D341Med (cell line): ENCODE measurements at regions not wholly inside any gene's neighbourhood (a gene's known extent, or its start where the extent isn't known, plus 50 kb on each side); places are given as distances from the start of the nearest gene placed in this dataset.
"Not testable (repeated sequence)": the region's sequence is repeated elsewhere in the genome, so short reads cannot be mapped to it uniquely, and the experiment has no call there.

ENCODE experiments used
- DNase-seq: peaks from one replicate; pipeline ENCODE4 v3.0.0; 2012; ENCODE audit warnings: low spot score

DNA sequence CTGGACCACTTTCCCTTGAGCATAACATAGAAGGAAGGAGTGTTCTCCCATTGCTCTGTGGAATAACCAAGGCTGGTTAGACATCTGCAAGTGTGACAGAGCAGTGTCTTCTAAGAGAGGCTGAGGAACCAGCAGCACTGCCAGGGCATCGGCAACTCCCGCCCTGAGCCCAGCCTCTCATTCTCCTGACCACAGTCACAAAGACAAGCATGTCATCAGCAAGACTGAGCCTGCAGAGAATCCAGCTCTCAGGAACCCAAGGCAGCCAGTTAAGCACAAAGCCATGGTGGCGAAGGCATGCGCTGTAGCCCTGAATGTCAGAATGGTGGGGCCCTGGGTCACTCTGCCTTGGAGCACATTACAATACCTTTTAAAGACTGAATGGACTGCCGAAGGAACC, 253.9 kb downstream of the AGTPBP1 start:
- DNase-seq = no peak

DNA sequence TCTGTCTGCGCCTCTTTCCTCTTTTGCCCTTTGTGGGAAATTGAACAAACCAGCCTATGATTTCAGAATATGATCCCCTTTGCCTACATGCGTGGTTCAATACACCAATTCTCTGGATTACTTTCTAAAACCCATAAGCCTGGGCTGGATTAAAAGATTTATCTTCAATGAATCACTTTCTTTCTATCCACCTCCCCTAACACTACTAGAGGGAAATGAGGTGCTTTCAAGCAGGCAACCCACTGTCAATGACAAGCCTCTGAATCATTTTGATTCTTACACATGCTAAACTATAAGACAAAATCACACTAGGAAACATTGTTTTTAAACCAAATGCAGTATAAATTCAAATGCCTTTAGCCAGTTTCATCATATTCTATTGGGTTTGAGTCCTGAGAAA, 257.5 kb downstream of the AGTPBP1 start:
- DNase-seq = peak; percentile 37

DNA sequence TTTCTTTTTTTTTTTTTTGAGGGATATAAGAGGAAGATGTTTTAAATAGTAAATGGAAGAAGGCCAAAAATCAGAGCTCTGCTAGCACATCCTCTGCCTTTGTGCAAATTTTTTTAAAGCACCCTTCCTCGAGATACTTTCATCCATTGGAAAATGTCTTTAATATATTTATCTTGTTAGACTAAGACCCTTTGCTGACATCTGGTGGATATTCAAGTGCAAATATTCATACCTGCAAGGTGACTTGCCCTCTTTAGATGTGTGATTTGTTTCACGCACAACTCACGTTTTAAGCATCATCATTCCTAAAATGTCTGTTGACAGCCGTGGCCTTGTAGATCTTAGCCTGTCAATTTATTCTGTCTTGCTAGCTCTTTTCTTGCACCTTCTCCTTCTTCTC, 258.5 kb downstream of the AGTPBP1 start:
- DNase-seq = no peak

DNA sequence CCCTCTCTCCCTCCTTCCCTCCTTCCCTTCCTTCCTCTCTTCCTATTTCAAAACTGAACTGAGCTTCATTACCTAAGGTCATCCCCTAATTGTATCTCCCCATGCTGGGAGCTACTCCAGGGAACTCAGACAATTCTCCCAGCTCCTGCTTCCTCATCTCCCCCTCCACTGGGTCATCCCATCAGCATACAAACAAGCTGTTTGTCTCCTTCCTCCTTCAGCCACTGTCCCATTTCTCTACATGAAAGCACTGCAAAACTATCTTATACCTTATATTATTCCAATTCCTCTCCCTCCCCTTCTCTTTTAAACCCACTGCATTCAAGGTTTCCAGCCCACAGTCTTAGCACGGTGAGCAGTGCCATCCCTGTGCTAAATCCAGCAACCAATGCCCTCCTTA, 262.4 kb downstream of the AGTPBP1 start:
- DNase-seq = no peak

DNA sequence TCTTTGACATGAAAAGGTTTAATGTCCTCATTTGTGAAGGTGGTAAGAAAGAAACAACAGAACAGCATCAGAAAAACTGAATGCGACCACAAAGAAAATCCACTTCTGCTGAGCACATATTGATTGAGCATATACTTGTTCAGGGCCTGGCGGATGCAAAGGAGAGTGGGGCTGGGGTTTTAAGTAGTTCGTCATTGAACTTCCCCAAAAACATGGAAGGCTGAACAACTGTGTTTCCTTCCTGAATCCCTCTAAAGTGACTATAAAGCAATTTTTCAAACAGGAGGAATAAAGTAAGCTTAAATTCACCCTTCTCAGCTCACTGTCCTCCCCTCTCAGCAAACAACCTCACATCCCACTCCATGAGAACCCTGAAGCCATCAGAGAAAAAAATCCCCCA, 262.9 kb downstream of the AGTPBP1 start:
- no peak for DNase-seq

DNA sequence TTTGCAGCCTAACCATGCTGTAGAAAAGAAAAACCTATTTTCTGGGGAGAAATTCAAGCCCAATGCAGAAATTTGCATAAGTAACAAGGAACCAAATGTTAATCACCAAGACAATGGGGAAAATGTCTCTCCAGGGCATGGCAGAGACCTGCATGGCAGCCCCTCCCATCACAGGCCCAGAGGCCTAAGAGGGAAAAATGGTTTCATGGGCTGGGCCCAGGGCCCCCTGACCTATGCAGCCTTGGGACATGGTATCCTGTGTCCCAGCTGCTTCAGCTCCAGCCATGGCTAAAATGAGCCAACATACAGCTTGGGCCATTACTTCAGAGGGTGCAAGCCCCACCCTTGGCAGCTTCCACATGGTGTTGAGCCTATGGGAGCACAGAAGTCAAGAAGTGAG, 266.9 kb downstream of the AGTPBP1 start:
- not testable (repeated sequence) for DNase-seq

DNA sequence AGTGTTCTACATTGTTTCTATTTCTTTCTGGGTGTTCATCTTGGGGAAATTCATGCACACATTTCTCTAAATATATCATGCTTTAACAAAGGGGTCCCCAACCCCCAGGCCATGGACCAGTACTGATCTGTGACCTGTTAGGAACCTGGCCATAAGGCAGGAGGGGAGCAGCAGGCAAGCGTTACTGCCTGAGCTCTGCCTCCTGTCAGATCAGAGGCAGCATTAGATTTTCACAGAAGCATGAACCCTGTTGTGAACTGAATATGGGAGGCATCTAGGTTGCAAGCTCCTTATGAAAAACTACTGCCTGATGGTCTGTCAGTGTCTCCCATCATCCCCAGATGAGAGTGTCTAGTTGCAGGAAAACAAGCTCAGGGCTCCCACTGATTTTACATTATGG, 270.0 kb downstream of the AGTPBP1 start:
- DNase-seq = no peak

DNA sequence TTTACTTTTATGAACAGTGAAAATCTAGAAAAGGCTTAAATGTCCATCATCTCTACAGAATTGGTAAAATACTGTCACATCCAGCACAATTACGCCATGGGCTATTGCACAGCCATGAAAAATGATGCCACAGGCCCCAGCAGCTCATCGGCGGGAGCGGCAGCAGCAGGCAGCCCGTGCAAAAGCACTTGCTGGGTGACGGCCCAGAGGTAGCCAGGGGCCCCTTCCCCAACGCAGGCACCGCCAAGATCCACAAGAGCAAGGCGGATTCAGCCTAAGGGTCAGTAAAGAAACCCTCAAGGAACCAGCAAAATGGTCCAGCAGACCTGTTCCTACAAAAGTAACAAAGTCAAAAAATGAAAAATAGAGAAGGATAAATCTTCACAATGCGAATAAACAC, 272.7 kb downstream of the AGTPBP1 start:
- DNase-seq = no peak

DNA sequence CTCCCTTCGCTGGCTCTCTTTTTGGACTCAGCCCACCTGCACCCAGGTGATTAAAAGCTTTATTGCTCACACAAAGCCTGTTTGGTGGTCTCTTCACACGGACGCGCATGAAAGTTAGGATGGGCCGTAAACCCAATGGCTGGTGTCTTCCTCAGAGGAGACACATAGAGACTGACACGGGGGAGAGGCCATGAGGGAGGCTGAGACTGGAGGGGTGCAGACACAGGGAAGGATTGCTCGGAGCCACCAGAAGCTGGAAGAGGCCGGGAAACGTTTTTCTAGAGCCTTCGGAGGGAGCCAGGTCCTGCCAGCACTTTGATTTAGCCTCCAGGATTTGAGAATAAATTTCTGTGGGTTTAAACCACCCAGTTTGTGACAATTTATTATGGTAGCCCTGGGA, 274.9 kb downstream of the AGTPBP1 start:
- DNase-seq = no peak

DNA sequence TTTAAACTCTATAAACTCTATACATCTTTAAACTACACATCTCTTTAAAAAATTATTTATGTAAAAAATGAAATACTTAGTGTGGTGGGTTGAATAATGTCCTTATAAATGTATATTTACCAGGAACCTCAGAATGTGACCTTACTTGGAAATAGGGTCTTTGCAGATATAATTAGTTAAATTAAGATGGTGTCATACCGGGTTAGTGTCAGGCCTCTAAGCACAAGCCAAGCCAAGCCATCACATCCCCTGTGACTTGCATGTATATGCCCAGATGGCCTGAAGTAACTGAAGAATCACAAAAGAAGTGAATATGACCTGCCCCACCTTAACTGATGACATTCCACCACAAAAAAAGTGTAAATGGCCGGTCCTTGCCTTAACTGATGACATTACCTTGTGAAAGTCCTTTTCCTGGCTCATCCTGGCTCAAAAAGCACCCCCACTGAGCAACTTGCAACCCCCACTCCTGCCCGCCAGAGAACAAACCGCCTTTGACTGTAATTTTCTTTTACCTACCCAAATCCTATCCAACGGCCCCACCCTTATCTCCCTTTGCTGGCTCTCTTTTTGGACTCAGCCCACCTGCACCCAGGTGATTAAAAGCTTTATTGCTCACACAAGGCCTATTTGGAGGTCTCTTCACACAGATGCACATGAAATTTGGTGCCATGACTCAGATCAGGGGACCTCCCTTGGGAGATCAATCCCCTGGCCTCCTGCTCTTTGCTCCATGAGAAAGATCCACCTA, 283.5 kb downstream of the AGTPBP1 start:
- DNase-seq = not testable (repeated sequence)

DNA sequence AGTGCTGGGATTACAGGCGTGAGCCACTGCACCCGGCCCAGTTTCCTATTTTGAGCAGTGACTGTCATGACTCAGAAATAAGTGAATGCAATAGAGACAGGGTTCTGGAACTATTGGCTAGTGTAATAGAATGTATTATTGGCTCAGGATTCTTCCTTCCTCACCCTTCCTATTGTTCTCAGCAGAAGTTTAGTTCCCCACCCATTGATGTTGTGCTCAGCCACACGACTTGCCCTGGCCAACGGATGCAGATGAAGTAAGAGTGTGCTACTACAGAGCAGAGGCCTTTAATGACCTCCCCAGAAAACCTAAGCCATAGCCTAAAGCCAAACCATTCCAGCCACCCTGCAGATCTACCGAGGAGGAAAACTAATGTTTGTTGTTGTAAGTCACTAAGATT, 287.9 kb downstream of the AGTPBP1 start:
- DNase-seq = no peak

DNA sequence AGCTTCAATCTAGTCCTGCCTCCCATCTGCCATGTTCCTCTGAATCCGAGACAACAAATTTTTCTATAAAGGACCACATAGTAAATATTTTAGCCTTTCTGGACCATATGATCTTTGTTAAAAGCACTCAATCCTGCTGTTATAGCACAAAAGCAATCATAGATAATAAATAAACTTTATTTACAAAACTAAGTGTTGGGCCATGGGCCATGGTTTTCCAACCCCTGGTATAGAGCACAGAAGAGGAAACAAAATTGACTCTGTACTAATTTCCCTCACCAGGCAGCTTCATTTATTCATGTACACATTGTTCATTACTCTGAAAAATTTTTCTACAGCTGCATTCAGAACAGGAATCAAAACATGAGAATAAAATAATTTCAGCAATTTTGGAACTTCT, 288.9 kb downstream of the AGTPBP1 start:
- no peak for DNase-seq

DNA sequence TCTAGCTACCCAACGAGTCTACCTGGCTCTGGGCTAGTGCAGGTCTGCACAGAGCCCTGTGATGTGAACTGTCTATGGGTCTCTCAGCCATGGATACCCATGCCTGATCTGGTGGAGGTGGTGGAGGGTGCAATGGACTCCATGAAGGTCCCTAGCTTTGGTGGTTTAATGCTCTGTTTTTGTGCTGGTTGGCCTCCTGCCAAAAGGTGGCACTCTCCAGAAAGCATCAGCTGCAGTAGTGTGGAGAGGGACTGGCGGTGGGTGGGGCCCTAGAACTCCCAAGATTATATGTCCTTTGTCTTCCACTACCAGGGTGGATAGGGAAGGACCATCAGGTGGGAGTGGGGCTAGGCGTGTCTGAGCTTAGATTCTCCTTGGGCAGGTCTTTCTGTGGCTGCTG, 290.1 kb downstream of the AGTPBP1 start:
- DNase-seq = no peak

DNA sequence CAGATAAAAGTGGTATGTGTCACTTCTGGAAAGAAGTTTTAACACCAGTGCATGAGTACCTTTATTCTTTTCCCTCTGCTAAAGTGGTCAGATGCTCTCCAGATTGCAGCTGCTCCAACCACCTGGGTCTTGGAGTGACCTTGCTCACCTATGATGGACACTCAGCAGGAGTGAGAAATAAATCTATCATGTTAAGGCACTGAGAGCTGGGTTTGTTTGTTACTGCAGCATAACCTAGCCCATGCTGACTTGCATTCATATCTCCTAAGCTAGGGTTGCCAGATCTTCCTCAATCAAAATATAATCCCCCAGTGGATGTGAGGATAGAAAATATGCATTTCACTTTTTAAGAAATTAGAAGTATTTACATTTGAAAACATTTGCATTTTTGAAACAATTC, 295.9 kb downstream of the AGTPBP1 start:
- no peak for DNase-seq

DNA sequence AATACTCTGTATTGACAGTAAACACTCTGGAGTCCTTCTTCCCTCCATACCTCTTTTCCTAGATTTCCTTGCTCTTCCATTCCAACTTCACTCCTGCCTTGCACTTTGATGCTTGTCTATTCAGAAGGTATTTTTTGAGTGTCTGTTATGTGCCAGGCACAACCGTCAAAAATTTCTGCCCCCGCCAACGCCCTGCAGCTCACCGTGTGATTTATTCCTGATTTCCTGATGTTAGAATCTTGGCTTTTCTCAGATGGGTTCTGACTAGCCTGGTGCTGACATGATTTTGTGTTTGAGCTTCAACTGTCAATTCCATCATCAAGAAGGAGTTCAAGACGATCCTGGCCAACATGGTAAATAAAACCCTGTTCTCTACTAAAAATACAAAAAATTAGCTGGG, 297.5 kb downstream of the AGTPBP1 start:
- DNase-seq = no peak

DNA sequence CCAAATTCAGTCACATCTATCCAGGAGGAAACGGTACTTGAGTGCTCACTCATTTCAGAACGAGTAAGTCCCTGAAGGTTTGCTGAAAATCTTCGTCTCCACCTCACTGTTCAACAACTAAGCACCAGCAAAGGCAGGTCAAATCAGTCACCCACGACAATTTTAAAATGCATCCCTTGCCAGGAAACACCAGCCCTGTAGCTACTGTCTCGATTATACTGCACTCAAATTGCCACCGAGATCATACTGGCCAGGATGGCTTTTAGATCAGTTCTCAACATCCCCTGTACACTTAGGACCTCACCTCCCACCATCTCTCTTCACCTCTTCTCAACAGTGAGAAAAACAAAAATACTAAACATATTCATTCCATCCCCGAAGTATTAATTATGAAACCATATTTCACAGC, 298.6 kb downstream of the AGTPBP1 start:
- no peak for DNase-seq

DNA sequence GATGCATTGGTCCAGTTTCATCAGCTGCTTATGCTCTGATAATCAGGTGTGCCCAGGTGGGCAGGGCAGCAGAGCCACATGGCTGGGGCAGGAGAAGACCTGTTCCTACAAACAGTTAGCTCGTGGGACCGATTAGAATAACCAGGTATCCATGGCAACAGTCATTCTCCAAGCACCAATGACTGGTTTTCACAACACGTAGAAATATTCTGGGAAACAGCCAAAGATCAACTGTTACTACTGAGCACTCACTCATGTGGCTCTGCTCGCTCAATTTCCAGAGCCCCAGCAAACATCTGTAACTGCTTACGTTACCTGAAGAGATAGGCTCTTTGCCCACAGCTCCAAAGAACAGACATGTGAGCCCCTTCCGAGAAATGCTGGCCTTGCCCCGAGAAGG, 302.0 kb downstream of the AGTPBP1 start:
- no peak for DNase-seq

DNA sequence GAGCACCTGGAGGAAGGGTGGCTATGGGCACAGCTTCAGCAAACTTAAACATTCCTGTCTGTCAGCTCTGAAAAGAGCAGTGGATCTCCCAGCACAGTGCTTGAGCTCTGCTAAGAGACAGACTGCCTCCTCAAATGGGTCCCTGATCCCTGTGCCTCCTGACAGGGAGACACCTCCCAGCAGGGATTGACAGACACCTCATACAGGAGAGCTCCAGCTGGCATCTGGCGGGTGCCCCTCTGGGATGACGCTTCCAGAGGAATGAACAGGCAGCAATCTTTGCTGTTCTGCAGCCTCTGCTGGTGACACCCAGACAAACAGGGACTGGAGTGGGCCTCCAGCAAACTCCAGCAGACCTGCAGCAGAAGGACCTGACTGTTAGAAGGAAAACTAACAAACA, 307.8 kb downstream of the AGTPBP1 start:
- not testable (repeated sequence) for DNase-seq

DNA sequence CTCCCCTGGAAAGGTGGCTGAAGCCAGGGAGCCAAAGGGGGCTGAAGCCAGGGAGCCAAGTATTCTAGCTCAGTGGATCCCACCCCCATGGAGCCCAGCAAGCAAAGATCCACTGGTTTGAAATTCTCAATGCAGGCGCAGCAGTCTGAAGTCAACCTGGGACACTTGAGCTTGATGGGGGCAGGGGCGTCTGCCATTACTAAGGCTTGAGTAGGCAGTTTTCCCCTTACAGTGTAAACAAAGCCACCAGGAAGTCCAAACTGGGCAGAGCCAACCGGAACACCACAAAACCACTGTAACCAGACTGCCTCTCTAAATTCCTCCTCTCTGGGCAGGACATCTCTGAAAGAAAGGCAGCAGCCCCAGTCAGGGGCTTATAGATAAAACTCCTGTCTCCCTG, 308.2 kb downstream of the AGTPBP1 start:
- DNase-seq = not testable (repeated sequence)

DNA sequence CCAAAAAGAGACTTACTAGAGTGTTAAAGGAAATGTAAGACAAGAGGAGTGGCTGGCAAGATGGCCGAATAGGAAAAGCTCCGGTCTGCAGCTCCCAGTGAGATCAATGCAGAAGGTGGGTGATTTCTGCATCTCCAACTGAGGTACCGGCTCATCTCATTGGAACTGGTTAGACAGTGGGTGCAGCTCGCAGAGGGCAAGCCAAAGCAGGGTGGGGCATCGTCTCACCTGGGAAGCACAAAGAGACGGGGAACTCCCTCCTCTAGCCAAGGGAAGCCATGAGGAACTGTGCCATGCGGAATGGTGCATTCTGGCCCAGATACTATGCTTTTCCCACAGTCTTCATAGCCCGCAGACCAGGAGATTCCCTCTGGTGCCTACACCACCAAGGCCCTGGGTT, 308.7 kb downstream of the AGTPBP1 start:
- no peak for DNase-seq

DNA sequence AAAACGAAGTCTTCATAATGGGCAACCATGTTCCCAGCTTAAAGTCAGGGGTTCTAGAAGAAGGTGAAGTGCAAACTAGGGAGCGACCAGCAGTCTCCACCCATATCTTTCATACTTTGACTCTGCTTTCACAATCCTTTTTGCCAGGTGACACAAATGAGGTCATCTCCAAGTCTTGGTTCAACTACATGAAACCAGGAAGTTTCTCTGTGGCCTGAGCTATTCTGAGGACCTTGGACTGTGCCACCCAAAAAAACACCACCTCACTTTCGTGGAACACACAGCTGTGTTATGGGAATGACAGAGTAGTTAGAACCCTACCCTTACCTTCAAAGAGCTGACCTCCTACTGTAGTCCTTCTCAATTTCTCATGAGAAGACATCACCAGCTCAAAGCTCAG, 309.2 kb downstream of the AGTPBP1 start:
- no peak for DNase-seq

DNA sequence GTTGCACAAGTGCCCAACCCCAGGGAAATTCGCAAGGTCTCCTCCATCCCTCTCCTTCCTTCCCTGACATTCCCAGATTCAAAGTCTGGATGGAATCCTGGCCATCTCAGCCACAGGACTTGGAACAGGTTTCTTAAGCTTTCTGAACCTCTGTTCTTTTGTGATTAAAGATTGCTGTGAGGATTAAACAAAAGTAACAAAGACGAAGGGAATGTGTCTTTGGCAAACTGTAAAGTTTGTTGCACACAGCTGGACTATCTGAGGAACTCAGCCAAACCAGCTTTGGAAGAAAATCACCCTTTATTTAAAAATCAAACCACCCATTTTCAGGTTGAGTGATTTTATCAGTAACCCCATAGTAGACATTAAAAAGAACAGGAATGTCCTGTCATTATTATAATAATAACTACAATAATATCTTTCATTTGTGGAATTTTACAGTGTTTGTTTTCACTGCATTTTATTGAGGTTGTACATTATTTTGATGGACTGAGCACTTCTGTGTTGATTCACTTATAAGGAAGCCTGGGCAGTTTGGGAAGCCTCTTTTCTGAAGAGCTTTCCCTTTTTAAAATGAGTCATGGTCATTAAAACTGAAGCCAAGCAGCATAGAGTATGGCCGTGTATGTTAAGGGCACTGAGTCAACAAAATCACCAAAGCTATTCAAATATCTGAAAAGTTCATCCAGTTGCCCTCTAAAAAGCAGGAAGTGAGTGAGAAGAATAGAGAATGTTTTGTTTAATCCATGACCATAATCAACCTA, 310.2 kb downstream of the AGTPBP1 start:
- no peak for DNase-seq

DNA sequence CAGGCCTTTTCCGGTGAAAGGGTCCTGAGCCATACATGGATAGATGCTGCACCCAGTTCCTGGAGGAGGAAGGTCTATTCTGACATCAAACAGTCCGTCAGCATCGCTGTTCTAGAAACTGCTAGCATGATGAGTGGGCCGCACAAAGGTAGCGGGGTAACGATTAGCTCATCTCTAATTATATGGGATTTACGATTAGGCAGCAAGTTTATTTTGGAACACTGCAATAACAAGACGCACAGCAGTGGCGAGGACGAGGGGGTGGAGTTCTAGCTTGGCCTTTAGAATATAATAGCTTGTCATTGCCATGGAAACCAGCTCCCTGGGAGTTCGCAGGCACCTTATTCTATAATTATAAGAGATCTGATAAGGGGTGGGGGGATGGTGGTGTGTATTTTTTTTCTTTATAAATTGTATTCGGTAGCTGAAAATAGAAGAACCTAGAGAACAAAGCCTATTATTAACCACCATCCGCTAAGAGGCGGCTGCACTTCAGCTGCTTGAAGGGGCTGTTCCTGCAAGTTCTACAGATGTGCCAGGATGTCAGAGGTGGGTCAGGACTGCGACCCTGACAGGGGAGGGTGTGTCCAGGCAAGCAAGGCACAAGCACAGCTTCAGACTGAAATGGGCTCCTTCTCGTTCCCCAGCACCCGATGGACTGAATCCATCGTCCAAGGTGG, 311.0 kb downstream of the AGTPBP1 start:
- peak; percentile 57 for DNase-seq
